B cell (primary cell): ENCODE measurements at regions not wholly inside any gene's neighbourhood (a gene's known extent, or its start where the extent isn't known, plus 50 kb on each side); places are given as distances from the start of the nearest gene placed in this dataset.

Experiments
- CTCF ChIP-seq: fragments of 200-600 bp; IDR thresholded peaks from one replicate; pipeline ENCODE4 v1.8.0; 2022; ENCODE audit warnings: antibody characterized with exemption, mild to moderate bottlenecking
- EZH2 ChIP-seq: IDR thresholded peaks from 2 replicates; pipeline ENCODE4 v1.6.1; 2012; ENCODE audit warnings: borderline replicate concordance, low read depth, mild to moderate bottlenecking, moderate library complexity, low read length; ENCODE audit not compliant: insufficient read depth, poor library complexity, severe bottlenecking

GRCh38 chr9:87197349-87198130 is 250.2 kb upstream of the GAS1 start:
- TF ChIP-seq CTCF (no peak), EZH2 (no peak)
